Chondrocyte (in vitro differentiated cells): ENCODE measurements at regions not wholly inside any gene's neighbourhood (a gene's known extent, or its start where the extent isn't known, plus 50 kb on each side); places are given as distances from the start of the nearest gene placed in this dataset.

Source experiments
- DNase-seq: peaks from one replicate; pipeline ENCODE4 v3.0.0; 2021; ENCODE audit warnings: mixed read lengths, low spot score
- H3K27ac Mint-ChIP-seq: one replicate; pipeline ENCODE4 v1.8.0; 2021; ENCODE audit warnings: mild to moderate bottlenecking, moderate library complexity, mixed read lengths; ENCODE audit not compliant: unreplicated experiment
- H3K27me3 Mint-ChIP-seq: 2 replicates; pipeline ENCODE4 v1.8.0; 2021; ENCODE audit warnings: low read depth, mixed read lengths
- H3K36me3 Mint-ChIP-seq: 2 replicates; pipeline ENCODE4 v1.8.0; 2021; ENCODE audit warnings: low read depth, mixed read lengths
- H3K4me1 Mint-ChIP-seq: 2 replicates; pipeline ENCODE4 v1.8.0; 2021; ENCODE audit warnings: low read depth, mild to moderate bottlenecking, mixed read lengths
- H3K4me3 Mint-ChIP-seq: one replicate; pipeline ENCODE4 v1.8.0; 2021; ENCODE audit warnings: mild to moderate bottlenecking, moderate library complexity, mixed read lengths; ENCODE audit not compliant: unreplicated experiment
- H3K9me3 Mint-ChIP-seq: 2 replicates; pipeline ENCODE4 v1.8.0; 2021; ENCODE audit warnings: low read depth, mixed read lengths
- CTCF ChIP-seq: fragments of 200-600 bp; sonication (generic); IDR thresholded peaks from 2 replicates; pipeline ENCODE4 v1.5.0; 2021; ENCODE audit warnings: antibody characterized with exemption, mild to moderate bottlenecking, moderate library complexity

DNA sequence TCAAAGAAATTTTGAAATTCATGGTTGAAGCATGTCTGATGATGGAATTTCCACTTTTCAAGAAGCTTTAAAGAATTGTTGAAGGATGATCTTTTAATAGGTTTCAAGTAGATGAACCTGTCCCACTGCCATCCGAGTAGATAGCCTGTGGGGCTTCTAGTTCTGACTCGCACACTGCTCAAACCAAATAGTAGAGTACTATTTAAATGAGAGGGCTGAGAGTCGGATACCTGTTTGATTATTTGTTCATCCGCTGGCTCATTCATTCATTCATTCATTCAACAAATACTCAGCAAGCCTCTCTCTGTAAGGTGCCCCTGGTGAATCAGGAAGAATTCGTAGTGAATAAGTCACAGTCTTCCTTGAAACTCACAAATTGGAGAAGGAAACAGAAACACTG is 108.2 kb upstream of the IRX5 start:
- Mint-ChIP-seq H3K4me1 (no peaks in the 10 kb centered on the region), H3K9me3 (peaks cover 3% of the 10 kb centered on the region), H3K27me3 (peaks cover 20% of the 10 kb centered on the region), H3K4me3 (no peak overlapping the region), H3K27ac (no peak overlapping the region), H3K36me3 (no peaks in the 10 kb centered on the region)
- no peak for TF ChIP-seq CTCF
- no peak for DNase-seq

GRCh38 chr16:54821731-54822130 is 108.9 kb upstream of the IRX5 start:
- no peak for DNase-seq
- peaks cover 3% of the 10 kb centered on the region for H3K9me3 Mint-ChIP-seq
- no peak for TF ChIP-seq CTCF
- no peaks in the 10 kb centered on the region for H3K4me1 Mint-ChIP-seq
- peaks cover 13% of the 10 kb centered on the region for H3K27me3 Mint-ChIP-seq
- H3K4me3 Mint-ChIP-seq, result no peak overlapping the region
- H3K36me3 Mint-ChIP-seq, result no peaks in the 10 kb centered on the region
- no peak overlapping the region for H3K27ac Mint-ChIP-seq

GRCh38 chr16:54817940-54818574 is 112.6 kb upstream of the IRX5 start:
- Mint-ChIP-seq H3K4me3 (no peak overlapping the region), H3K4me1 (no peaks in the 10 kb centered on the region), H3K36me3 (no peaks in the 10 kb centered on the region), H3K9me3 (no peaks in the 10 kb centered on the region), H3K27ac (no peak overlapping the region), H3K27me3 (peaks cover 13% of the 10 kb centered on the region)
- TF ChIP-seq CTCF, result no peak
- DNase-seq, result no peak

- TF ChIP-seq CTCF, result peak; percentile 59
- Mint-ChIP-seq H3K9me3 (no peaks in the 10 kb centered on the region), H3K4me1 (no peaks in the 10 kb centered on the region), H3K36me3 (no peaks in the 10 kb centered on the region), H3K4me3 (no peak overlapping the region), H3K27ac (no peak overlapping the region), H3K27me3 (peaks cover 12% of the 10 kb centered on the region)
- DNase-seq, result no peak
Measured at GRCh38 chr16:54817432-54817831, 113.2 kb upstream of the IRX5 start.

DNA sequence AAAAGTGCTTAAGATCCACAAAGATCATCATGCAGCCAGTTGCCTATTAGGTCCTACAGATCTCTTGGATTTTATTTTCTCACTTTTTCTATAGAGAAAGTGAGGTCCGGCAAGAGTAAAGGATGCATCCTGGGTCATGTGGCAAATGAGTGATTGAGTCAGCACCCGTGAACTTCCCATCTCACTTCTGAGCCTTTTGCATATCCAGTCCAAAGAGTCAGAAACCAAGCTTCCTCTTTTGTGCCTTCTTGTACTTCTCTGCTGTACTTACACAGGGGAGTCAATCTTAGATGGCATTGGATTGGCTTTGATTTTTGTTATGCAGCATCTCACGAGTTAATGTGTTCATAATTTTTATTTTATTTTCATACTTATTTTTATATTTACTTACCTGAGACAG is 114.2 kb upstream of the IRX5 start:
- Mint-ChIP-seq H3K4me1 (no peaks in the 10 kb centered on the region), H3K4me3 (no peak overlapping the region), H3K36me3 (no peaks in the 10 kb centered on the region), H3K27ac (no peak overlapping the region), H3K9me3 (no peaks in the 10 kb centered on the region), H3K27me3 (peaks cover 15% of the 10 kb centered on the region)
- DNase-seq, result no peak
- no peak for TF ChIP-seq CTCF
